Pancreas (tissue), 10 donors: ENCODE measurements at regions not wholly inside any gene's neighbourhood (a gene's known extent, or its start where the extent isn't known, plus 50 kb on each side); places are given as distances from the start of the nearest gene placed in this dataset.

Experiments
- ATAC-seq, 4 donors: fragments of 200-7000 bp; cut with Tn5 transposase; one replicate each; pipeline versions ENCODE4 v1.8.0 to v1.9.1; 2020; ENCODE audit warnings: mild to moderate bottlenecking in 4 of 4, moderate library complexity in 4 of 4
- DNase-seq, 6 donors: peaks; one replicate each; pipeline ENCODE4 v3.0.0-alpha.2; 2020
- FAIRE-seq: peaks from 2 replicates; lab custom pipeline; 2012; peaks lifted over from hg19 to GRCh38; lab: Jason Lieb, UNC
- H3K27ac ChIP-seq, 4 donors: fragments of 200-600 bp; sonication (generic); 1 replicate in 3 of 4; 2 replicates in 1 of 4; pipeline versions ENCODE4 v1.5.0 to v1.8.0; 2020
- H3K27me3 ChIP-seq, 4 donors: fragments of 200-600 bp; one replicate each; pipeline ENCODE4 v1.8.0; 2021
- H3K36me3 ChIP-seq, 3 donors: fragments of 200-600 bp; sonication (generic) in 1 of 3; one replicate each; pipeline versions ENCODE4 v1.5.0 to v1.8.0; 2020 to 2021
- H3K4me1 ChIP-seq, 3 donors: fragments of 200-600 bp; one replicate each; pipeline ENCODE4 v1.8.0; 2021
- H3K4me3 ChIP-seq, 4 donors: fragments of 200-600 bp; sonication (generic) in 2 of 4; one replicate each; pipeline versions ENCODE4 v1.5.0 to v1.8.0; 2020 to 2021
- H3K9me3 ChIP-seq, 4 donors: fragments of 200-600 bp; one replicate each; pipeline ENCODE4 v1.8.0; 2021
- CTCF ChIP-seq, 4 donors: fragments of 200-600 bp; sonication (generic) in 3 of 4; IDR thresholded peaks; one replicate each; pipeline versions ENCODE4 v1.5.0 to v1.8.0; 2021; ENCODE audit warnings: antibody characterized with exemption in 4 of 4
- WGBS, 2 donors: extraction: QIAGEN DNeasy Blood & Tissue Kit; methylation state at CpG; one replicate each; pipeline ENCODE4 v1.1.7; 2013; 5-methylcytosine and 5-hydroxymethylcytosine counted together
- intact Hi-C, 3 donors: fragments of 100-400 bp; cut with DNase I; formaldehyde crosslinking; loops; one replicate each; pipeline versions ENCODE4 v1.11.1 to v1.14.2; 2022
- donor health status: healthy with polysubstance abuse.
- donor health status: DM: no; HTN: no; CAD: no; lungs with moderate emphysema.
- donor health status: DM: no; HTN: no; CAD: no.
- donor health status: control.
- donor health status: control.
- donor health status: Bipolar disorder and iron deficiency.
- donor health status: DM: yes; HTN: yes; CAD: no.
- donor health status: DM: no; HTN: no; CAD: no.
- donor health status: DM: no; HTN: no; CAD: no.
- donor health status: DM: yes; HTN: yes; CAD: no.

DNA sequence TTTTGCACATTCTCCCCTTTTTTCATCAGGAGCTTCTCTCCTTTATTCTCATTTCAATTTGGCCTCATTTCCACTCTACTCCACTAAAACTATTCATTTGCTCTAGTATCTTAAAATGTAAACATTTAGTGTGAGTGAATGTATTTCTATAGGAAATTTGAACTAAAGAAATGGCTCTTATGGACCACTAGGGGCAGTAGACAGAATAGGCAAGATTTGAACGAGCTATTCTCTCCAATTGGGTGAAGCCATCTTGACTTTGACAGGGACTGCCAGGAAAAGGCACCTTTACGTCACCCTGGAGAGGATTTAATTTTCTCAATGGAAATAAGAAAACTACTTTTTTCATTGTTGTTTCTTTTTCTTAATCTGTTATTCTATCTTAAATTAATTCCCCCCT, 666.3 kb downstream of the DNAH5 start:
- no peaks in the 10 kb centered on the region for H3K36me3 ChIP-seq
- intact Hi-C loops = no loop called here
- H3K27me3 ChIP-seq = no peaks in the 10 kb centered on the region
- FAIRE-seq (no peak), ATAC-seq (no peak), DNase-seq (no peak)
- no peak overlapping the region for H3K27ac ChIP-seq
- no peak overlapping the region for H3K4me3 ChIP-seq
- WGBS, 2 donors = 63% methylated on average over 2 of the region's 2 CpGs
- TF ChIP-seq CTCF (IDR thresholded peaks at IDR 0.05) = no peak
- no peaks in the 10 kb centered on the region for H3K4me1 ChIP-seq
- no peaks in the 10 kb centered on the region for H3K9me3 ChIP-seq

DNA sequence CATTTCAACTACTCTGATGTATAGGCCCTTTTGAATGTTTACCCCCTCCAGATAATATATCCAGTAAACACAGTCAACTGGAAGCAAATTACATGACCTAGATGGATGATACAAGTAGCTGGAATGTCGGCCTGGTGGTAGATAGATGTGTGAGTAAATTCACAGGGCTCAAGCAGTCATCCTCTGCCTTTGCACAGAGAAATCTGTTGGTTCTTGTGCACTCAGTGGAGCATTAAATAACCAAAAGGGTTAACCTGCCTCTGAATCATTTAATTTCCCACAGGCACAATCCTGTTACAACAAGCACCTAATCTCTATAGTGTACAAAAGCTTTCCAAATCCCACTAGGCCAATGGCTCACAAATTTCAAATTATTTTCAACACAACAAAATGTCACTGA, 668.3 kb downstream of the DNAH5 start:
- no peaks in the 10 kb centered on the region for H3K36me3 ChIP-seq
- no peaks in the 10 kb centered on the region for H3K27me3 ChIP-seq
- DNase-seq (no peak), FAIRE-seq (no peak), ATAC-seq (no peak)
- 44 to 64% methylated on average over 1 of the region's 1 CpG for WGBS, 2 donors
- H3K4me3 ChIP-seq = no peak overlapping the region
- H3K9me3 ChIP-seq = no peaks in the 10 kb centered on the region
- intact Hi-C loops = no loop called here
- no peak for TF ChIP-seq CTCF (IDR thresholded peaks at IDR 0.05)
- no peak overlapping the region for H3K27ac ChIP-seq
- no peaks in the 10 kb centered on the region for H3K4me1 ChIP-seq

GRCh38 chr5:13263701-13264100, 680.8 kb downstream of the DNAH5 start:
- TF ChIP-seq CTCF (IDR thresholded peaks at IDR 0.05) = no peak
- intact Hi-C loops = no loop called here
- Histone ChIP-seq H3K27me3 (no peaks in the 10 kb centered on the region), H3K4me3 (no peak overlapping the region), H3K4me1 (no peaks in the 10 kb centered on the region), H3K27ac (no peak overlapping the region), H3K36me3 (no peaks in the 10 kb centered on the region), H3K9me3 (no peaks in the 10 kb centered on the region)
- ATAC-seq = no peak
- no peak for DNase-seq
- WGBS, 2 donors = 82 to 83% methylated on average over 1 of the region's 1 CpG
- no peak for FAIRE-seq

DNA sequence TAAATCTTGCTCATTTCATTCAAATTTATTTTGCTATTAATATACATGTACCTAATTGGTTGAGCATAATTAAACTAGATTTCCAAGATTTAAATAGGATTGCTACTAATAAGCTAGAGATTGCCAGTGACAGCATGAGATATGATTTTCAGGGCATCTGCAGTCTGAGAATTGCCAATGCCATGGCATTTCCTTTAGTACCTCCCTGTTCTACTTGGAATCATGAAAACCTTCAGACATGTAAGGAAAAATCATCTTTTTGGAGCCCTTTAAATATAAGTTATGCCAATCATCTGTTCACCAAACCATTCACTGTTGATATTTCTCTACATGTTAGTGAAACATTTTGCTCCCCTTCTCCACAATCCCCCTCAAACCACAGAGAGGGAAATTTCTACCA, 691.4 kb downstream of the DNAH5 start:
- DNase-seq (no peak), ATAC-seq (no peak), FAIRE-seq (no peak)
- no peak for TF ChIP-seq CTCF (IDR thresholded peaks at IDR 0.05)
- no peaks in the 10 kb centered on the region for H3K27me3 ChIP-seq
- intact Hi-C loops = no loop called here
- no peaks in the 10 kb centered on the region for H3K9me3 ChIP-seq
- no peaks in the 10 kb centered on the region for H3K36me3 ChIP-seq
- H3K4me1 ChIP-seq = peaks cover 0 to 8% (median 4%) of the 10 kb centered on the region in 3 donors
- H3K4me3 ChIP-seq = no peak overlapping the region
- no peak overlapping the region for H3K27ac ChIP-seq

DNA sequence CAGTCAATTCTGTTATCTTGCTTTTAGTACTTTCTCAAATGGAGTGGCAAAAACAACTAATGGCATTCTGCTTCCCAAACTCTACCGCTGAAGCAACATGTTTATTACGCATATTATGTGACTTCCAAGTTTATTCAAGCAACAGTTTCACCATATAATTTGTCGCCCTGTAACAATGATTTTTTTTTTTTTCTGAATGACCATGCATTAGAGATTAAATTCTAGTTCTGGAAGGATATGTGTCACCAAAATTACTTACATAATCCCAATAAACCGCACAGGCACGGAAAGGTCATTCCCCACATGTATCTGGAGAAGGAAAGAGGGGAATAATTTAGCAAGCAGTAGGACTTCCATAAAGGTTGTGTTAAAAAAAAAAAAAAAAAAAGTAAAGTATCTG, 691.8 kb downstream of the DNAH5 start:
- FAIRE-seq = no peak
- ATAC-seq = no peak
- WGBS, 2 donors = 88 to 94% methylated on average over 5 of the region's 5 CpGs
- Histone ChIP-seq H3K4me1 (peaks cover 0 to 10% (median 4%) of the 10 kb centered on the region in 3 donors), H3K27ac (no peak overlapping the region), H3K36me3 (no peaks in the 10 kb centered on the region), H3K9me3 (no peaks in the 10 kb centered on the region), H3K27me3 (no peaks in the 10 kb centered on the region), H3K4me3 (no peak overlapping the region)
- no peak for TF ChIP-seq CTCF (IDR thresholded peaks at IDR 0.05)
- DNase-seq = no peak
- intact Hi-C loops = no loop called here
